ENCODE measurements at regions not wholly inside any gene's neighbourhood (a gene's known extent, or its start where the extent isn't known, plus 50 kb on each side); places are given as distances from the start of the nearest gene placed in this dataset.

DNA sequence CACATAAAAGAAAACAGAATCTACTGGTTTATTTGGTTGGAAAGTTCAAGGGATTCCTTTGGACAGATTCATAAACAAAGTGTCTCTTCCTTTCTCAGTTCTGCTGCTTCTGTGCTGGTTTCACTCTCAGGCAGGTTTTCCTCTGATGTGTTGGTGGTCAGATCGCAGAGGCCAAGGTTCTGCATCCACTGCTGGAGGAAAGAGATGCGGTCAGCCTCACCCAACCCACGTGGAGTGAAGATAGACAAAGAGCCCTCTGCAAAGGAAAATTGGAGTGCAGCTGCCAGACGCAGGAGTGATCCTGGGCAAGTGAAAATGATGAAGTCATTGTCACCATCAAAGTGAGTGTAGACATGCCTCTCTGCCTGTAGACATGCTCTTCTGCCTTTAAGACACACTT lies 352.0 kb downstream of the TSHZ3 start:
- ChIA-PET CTCF (no interaction called here), POLR2A (no interaction called here)
- H3K4me3 ChIP-seq (ENCODE audit: low read depth in 2 of 2, low read length in 2 of 2), result no peak overlapping the region
- ATAC-seq (no peak), DNase-seq (ENCODE audit: low read depth, low spot score) (no peak)
- no peak for TF ChIP-seq SIN3A (IDR thresholded peaks at IDR 0.05; ENCODE audit: borderline replicate concordance, insufficient read depth, low read depth, low read length)
- no peak for TF ChIP-seq TCF7L2 (IDR thresholded peaks at IDR 0.05; ENCODE audit: low read depth, low read length)
- TF ChIP-seq, protein P1, sequence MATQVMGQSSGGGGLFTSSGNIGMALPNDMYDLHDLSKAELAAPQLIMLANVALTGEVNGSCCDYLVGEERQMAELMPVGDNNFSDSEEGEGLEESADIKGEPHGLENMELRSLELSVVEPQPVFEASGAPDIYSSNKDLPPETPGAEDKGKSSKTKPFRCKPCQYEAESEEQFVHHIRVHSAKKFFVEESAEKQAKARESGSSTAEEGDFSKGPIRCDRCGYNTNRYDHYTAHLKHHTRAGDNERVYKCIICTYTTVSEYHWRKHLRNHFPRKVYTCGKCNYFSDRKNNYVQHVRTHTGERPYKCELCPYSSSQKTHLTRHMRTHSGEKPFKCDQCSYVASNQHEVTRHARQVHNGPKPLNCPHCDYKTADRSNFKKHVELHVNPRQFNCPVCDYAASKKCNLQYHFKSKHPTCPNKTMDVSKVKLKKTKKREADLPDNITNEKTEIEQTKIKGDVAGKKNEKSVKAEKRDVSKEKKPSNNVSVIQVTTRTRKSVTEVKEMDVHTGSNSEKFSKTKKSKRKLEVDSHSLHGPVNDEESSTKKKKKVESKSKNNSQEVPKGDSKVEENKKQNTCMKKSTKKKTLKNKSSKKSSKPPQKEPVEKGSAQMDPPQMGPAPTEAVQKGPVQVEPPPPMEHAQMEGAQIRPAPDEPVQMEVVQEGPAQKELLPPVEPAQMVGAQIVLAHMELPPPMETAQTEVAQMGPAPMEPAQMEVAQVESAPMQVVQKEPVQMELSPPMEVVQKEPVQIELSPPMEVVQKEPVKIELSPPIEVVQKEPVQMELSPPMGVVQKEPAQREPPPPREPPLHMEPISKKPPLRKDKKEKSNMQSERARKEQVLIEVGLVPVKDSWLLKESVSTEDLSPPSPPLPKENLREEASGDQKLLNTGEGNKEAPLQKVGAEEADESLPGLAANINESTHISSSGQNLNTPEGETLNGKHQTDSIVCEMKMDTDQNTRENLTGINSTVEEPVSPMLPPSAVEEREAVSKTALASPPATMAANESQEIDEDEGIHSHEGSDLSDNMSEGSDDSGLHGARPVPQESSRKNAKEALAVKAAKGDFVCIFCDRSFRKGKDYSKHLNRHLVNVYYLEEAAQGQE (IDR thresholded peaks at IDR 0.05; ENCODE audit: insufficient read depth in 1 of 2, low read depth in 2 of 2, low read length in 1 of 2), result no peak
- H3K4me1 ChIP-seq (ENCODE audit: control insufficient read depth, insufficient read depth, low read length), result no peaks in the 10 kb centered on the region
- in situ Hi-C loops (cut with HindIII; ENCODE audit: low pct_unique_long_range_greater_than_20kb, low sequenced_read_pairs), result no loop called here
- H3K9me3 ChIP-seq (ENCODE audit: control insufficient read depth, insufficient read depth, low read depth, low read length), result no peaks in the 10 kb centered on the region
- H3K27me3 ChIP-seq (ENCODE audit: control insufficient read depth, insufficient read depth, low read length), result no peaks in the 10 kb centered on the region
- no peak overlapping the region for H3K27ac ChIP-seq (ENCODE audit: low read length)
- BruUV-seq (replicated peaks), result no TSS peak
- H3K36me3 ChIP-seq (ENCODE audit: control insufficient read depth, insufficient read depth, low read length), result no peaks in the 10 kb centered on the region
- intact Hi-C loops (cut with micrococcal nuclease; ENCODE audit: unreplicated experiment), result no loop called here

DNA sequence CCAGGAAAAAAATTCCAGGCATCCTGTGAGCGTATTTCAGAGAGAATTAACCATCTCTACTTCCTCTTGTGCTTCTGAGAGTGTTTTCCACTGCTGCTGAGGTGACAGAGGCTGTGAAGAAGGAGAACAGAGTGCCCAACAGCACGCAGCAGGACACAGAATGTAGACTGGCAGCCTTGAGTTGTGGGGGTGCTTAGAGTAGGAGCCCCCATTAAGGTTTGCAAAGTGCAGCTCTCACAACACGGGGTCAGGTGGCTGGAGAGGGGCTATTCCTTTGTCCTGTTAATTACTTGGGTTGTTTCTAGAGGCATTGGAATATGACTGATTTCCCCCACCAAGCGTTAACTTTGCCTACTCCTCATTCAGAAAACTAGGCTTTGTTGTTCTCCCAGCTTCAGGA lies 370.6 kb downstream of the TSHZ3 start:
- DNase-seq (ENCODE audit: low read depth, low spot score), result no peak
- intact Hi-C loops (cut with micrococcal nuclease; ENCODE audit: unreplicated experiment), result no loop called here
- CTCF ChIA-PET, result no interaction called here
- no peaks in the 10 kb centered on the region for H3K27me3 ChIP-seq (ENCODE audit: control insufficient read depth, insufficient read depth, low read length)
- no TSS peak for BruUV-seq (replicated peaks)
- TF ChIP-seq, protein P1 (IDR thresholded peaks at IDR 0.05; ENCODE audit: insufficient read depth in 1 of 2, low read depth in 2 of 2, low read length in 1 of 2), result no peak
- TF ChIP-seq, protein P2, sequence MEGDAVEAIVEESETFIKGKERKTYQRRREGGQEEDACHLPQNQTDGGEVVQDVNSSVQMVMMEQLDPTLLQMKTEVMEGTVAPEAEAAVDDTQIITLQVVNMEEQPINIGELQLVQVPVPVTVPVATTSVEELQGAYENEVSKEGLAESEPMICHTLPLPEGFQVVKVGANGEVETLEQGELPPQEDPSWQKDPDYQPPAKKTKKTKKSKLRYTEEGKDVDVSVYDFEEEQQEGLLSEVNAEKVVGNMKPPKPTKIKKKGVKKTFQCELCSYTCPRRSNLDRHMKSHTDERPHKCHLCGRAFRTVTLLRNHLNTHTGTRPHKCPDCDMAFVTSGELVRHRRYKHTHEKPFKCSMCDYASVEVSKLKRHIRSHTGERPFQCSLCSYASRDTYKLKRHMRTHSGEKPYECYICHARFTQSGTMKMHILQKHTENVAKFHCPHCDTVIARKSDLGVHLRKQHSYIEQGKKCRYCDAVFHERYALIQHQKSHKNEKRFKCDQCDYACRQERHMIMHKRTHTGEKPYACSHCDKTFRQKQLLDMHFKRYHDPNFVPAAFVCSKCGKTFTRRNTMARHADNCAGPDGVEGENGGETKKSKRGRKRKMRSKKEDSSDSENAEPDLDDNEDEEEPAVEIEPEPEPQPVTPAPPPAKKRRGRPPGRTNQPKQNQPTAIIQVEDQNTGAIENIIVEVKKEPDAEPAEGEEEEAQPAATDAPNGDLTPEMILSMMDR (IDR thresholded peaks at IDR 0.05), result no peak
- TF ChIP-seq TCF7L2 (IDR thresholded peaks at IDR 0.05; ENCODE audit: low read depth, low read length), result no peak
- TF ChIP-seq SIN3A (IDR thresholded peaks at IDR 0.05; ENCODE audit: borderline replicate concordance, insufficient read depth, low read depth, low read length), result no peak
- no peak for TF ChIP-seq POLR2AphosphoS5 (IDR thresholded peaks at IDR 0.05; ENCODE audit: low read depth, low read length)
- H3K9me3 ChIP-seq (ENCODE audit: control insufficient read depth, insufficient read depth, low read depth, low read length), result peaks cover 9% of the 10 kb centered on the region; the same call in 1 of the 2 replicates
- no peak overlapping the region for H3K27ac ChIP-seq (ENCODE audit: low read length)
- POLR2A ChIA-PET, result no interaction called here
- no peaks in the 10 kb centered on the region for H3K4me1 ChIP-seq (ENCODE audit: control insufficient read depth, insufficient read depth, low read length)
- H3K4me3 ChIP-seq (ENCODE audit: low read depth in 2 of 2, low read length in 2 of 2), result no peak overlapping the region
- H3K36me3 ChIP-seq (ENCODE audit: control insufficient read depth, insufficient read depth, low read length), result no peaks in the 10 kb centered on the region
- in situ Hi-C loops (cut with HindIII; ENCODE audit: low pct_unique_long_range_greater_than_20kb, low sequenced_read_pairs), result no loop called here
- no peak for ATAC-seq

All from Panc1 (cell line).